ENCODE measurements at regions not wholly inside any gene's neighbourhood (a gene's known extent, or its start where the extent isn't known, plus 50 kb on each side); places are given as distances from the start of the nearest gene placed in this dataset.

DNA sequence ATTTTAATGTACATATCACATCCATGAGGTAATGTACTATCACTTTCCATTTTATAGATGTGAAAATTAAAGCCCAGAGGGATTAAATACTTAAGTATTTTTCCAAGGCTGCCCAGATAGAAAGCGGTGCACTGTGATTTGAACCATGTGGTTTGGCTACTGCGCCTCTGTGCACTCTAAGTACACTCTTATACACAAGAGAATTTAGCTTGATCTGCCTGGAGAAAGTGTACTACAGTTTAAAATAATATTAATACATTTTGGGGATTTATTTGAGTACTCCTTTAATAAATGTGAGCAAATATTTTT lies 360.4 kb upstream of the ACTBL2 start:
- Mint-ChIP-seq H3K27me3 (peaks cover 6 to 39% (median 9%) of the 10 kb centered on the region in 5 donors), H3K9me3 (peaks cover 0 to 2% (median 0%) of the 10 kb centered on the region in 11 donors), H3K36me3 (no peaks in the 10 kb centered on the region), H3K4me1 (no peaks in the 10 kb centered on the region), H3K4me3 (no peak overlapping the region), H3K27ac (no peak overlapping the region)
- no peaks in the 10 kb centered on the region for H3K36me3 ChIP-seq (ENCODE audit: control insufficient read depth in 2 of 3, insufficient read depth in 3 of 3, low read length in 3 of 3)
- no peaks in the 10 kb centered on the region for H3K27me3 ChIP-seq (ENCODE audit: control insufficient read depth in 2 of 2, insufficient read depth in 2 of 2, low read length in 2 of 2)
- ChIA-PET CTCF (no interaction called here), POLR2A (no interaction called here)
- intact Hi-C loops (cut with micrococcal nuclease) = no loop called here
- H3K9me3 ChIP-seq (ENCODE audit: control insufficient read depth in 2 of 3, low read length in 3 of 3) = no peaks in the 10 kb centered on the region
- no peak for ATAC-seq
- H3K4me1 ChIP-seq (ENCODE audit: control insufficient read depth in 2 of 2, insufficient read depth in 2 of 2, low read length in 2 of 2) = no peaks in the 10 kb centered on the region
- no peak for DNase-seq
- no peak overlapping the region for H3K27ac ChIP-seq (ENCODE audit: low read depth, low read length)
- H3K4me3 ChIP-seq (ENCODE audit: low read length) = no peak overlapping the region

DNA sequence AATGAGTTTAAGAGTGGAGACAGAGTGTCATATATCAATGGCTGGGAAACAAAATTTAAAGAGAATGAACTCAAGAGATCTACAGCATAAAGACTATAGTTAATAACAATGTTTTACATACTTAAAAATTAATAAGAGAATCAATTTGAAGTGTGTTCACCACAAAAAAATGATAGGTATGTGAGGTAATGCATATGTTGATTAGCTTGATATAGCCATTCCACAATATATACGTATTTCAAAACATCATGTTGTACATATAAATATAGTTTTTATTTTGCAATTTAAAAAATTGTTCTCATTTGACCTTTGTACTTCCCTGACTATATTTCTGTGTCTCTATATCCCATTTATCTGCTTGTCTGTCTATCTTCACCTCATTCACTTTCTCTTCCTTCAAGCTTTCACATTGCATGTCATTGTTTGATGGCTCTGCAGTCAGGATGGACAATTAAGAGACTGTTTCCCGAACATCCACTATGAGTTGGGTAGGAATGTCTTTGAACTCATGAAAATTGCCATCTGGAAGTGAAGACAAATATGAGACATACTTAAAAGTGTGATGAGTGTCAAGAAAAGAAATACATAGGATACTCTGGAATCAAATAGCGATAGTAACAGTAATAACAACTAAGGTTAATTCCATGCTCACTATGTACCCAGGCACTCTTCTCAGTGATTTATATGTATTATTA lies 359.9 kb upstream of the ACTBL2 start:
- H3K4me3 Mint-ChIP-seq = no peak overlapping the region
- DNase-seq (no peak), ATAC-seq (no peak)
- H3K27me3 Mint-ChIP-seq = peaks cover 6 to 41% (median 9%) of the 10 kb centered on the region in 5 donors
- H3K27me3 ChIP-seq (ENCODE audit: control insufficient read depth in 2 of 2, insufficient read depth in 2 of 2, low read length in 2 of 2) = no peaks in the 10 kb centered on the region
- H3K4me1 ChIP-seq (ENCODE audit: control insufficient read depth in 2 of 2, insufficient read depth in 2 of 2, low read length in 2 of 2) = no peaks in the 10 kb centered on the region
- no peaks in the 10 kb centered on the region for H3K36me3 Mint-ChIP-seq
- no peak overlapping the region for H3K27ac Mint-ChIP-seq
- H3K4me1 Mint-ChIP-seq = no peaks in the 10 kb centered on the region
- no peaks in the 10 kb centered on the region for H3K36me3 ChIP-seq (ENCODE audit: control insufficient read depth in 2 of 3, insufficient read depth in 3 of 3, low read length in 3 of 3)
- ChIA-PET POLR2A (no interaction called here), CTCF (no interaction called here)
- H3K9me3 ChIP-seq (ENCODE audit: control insufficient read depth in 2 of 3, low read length in 3 of 3) = no peaks in the 10 kb centered on the region
- no peak overlapping the region for H3K4me3 ChIP-seq (ENCODE audit: low read length)
- intact Hi-C loops (cut with micrococcal nuclease) = no loop called here
- peaks cover 0 to 2% (median 0%) of the 10 kb centered on the region in 11 donors for H3K9me3 Mint-ChIP-seq
- H3K27ac ChIP-seq (ENCODE audit: low read depth, low read length) = no peak overlapping the region

- intact Hi-C loops (cut with micrococcal nuclease) = no loop called here
- no peaks in the 10 kb centered on the region for H3K9me3 ChIP-seq (ENCODE audit: control insufficient read depth in 2 of 3, low read length in 3 of 3)
- no peaks in the 10 kb centered on the region for H3K27me3 ChIP-seq (ENCODE audit: control insufficient read depth in 2 of 2, insufficient read depth in 2 of 2, low read length in 2 of 2)
- no peaks in the 10 kb centered on the region for H3K36me3 ChIP-seq (ENCODE audit: control insufficient read depth in 2 of 3, insufficient read depth in 3 of 3, low read length in 3 of 3)
- Mint-ChIP-seq H3K27me3 (peaks cover 6 to 41% (median 9%) of the 10 kb centered on the region in 5 donors), H3K9me3 (peaks cover 0 to 2% (median 0%) of the 10 kb centered on the region in 11 donors), H3K4me1 (no peaks in the 10 kb centered on the region), H3K4me3 (no peak overlapping the region), H3K36me3 (no peaks in the 10 kb centered on the region), H3K27ac (no peak overlapping the region)
- ATAC-seq (no peak), DNase-seq (no peak)
- no peaks in the 10 kb centered on the region for H3K4me1 ChIP-seq (ENCODE audit: control insufficient read depth in 2 of 2, insufficient read depth in 2 of 2, low read length in 2 of 2)
- H3K27ac ChIP-seq (ENCODE audit: low read depth, low read length) = no peak overlapping the region
- ChIA-PET CTCF (no interaction called here), POLR2A (no interaction called here)
- no peak overlapping the region for H3K4me3 ChIP-seq (ENCODE audit: low read length)
Observed at GRCh38 chr5:57841676-57842363, 359.2 kb upstream of the ACTBL2 start.

DNA sequence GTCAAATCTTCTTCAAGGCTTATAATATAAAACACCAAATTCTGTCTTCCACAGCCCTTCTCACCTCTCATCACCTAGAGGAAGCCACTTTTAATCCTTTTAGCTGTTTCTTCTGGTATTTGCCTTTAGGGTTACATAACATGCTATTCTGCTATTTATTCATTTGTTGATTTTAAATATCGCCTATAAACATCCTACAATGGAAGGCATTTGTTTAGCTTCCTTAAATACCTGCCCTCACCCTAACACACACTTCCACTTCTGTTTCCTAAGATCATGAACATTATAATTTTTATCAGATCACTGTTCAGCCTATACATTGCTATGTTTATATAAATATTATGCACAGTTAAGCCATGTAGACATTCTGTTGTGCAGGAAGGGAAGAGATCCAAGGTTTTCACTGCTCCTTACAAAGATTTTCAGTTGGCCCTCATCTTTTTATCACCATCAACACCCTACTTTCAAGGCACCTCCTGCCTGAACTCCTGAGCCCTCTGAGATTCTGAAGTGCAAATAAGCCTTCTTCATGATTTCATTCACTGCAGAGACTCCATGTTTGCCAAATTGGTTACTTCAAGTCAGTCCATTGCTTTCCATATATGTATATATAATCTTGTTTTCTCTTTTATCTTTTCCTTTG lies 356.9 kb upstream of the ACTBL2 start:
- H3K27me3 Mint-ChIP-seq = peaks cover 6 to 34% (median 9%) of the 10 kb centered on the region in 5 donors
- H3K4me3 ChIP-seq (ENCODE audit: low read length) = no peak overlapping the region
- no peaks in the 10 kb centered on the region for H3K4me1 ChIP-seq (ENCODE audit: control insufficient read depth in 2 of 2, insufficient read depth in 2 of 2, low read length in 2 of 2)
- no peak overlapping the region for H3K27ac ChIP-seq (ENCODE audit: low read depth, low read length)
- no peaks in the 10 kb centered on the region for H3K36me3 Mint-ChIP-seq
- CTCF ChIA-PET = no interaction called here
- ATAC-seq = no peak
- DNase-seq = no peak
- H3K27me3 ChIP-seq (ENCODE audit: control insufficient read depth in 2 of 2, insufficient read depth in 2 of 2, low read length in 2 of 2) = no peaks in the 10 kb centered on the region
- no peak overlapping the region for H3K4me3 Mint-ChIP-seq
- no peak overlapping the region for H3K27ac Mint-ChIP-seq
- no peaks in the 10 kb centered on the region for H3K9me3 Mint-ChIP-seq
- POLR2A ChIA-PET = no interaction called here
- no peaks in the 10 kb centered on the region for H3K4me1 Mint-ChIP-seq
- no peaks in the 10 kb centered on the region for H3K9me3 ChIP-seq (ENCODE audit: control insufficient read depth in 2 of 3, low read length in 3 of 3)
- no peaks in the 10 kb centered on the region for H3K36me3 ChIP-seq (ENCODE audit: control insufficient read depth in 2 of 3, insufficient read depth in 3 of 3, low read length in 3 of 3)
- intact Hi-C loops (cut with micrococcal nuclease) = no loop called here

GRCh38 chr5:57839025-57839424 lies 356.4 kb upstream of the ACTBL2 start:
- ATAC-seq (no peak), DNase-seq (no peak)
- Histone ChIP-seq H3K27ac (ENCODE audit: low read depth, low read length) (no peak overlapping the region), H3K27me3 (ENCODE audit: control insufficient read depth in 2 of 2, insufficient read depth in 2 of 2, low read length in 2 of 2) (no peaks in the 10 kb centered on the region), H3K9me3 (ENCODE audit: control insufficient read depth in 2 of 3, low read length in 3 of 3) (no peaks in the 10 kb centered on the region), H3K4me1 (ENCODE audit: control insufficient read depth in 2 of 2, insufficient read depth in 2 of 2, low read length in 2 of 2) (no peaks in the 10 kb centered on the region), H3K36me3 (ENCODE audit: control insufficient read depth in 2 of 3, insufficient read depth in 3 of 3, low read length in 3 of 3) (no peaks in the 10 kb centered on the region), H3K4me3 (ENCODE audit: low read length) (no peak overlapping the region)
- ChIA-PET POLR2A (no interaction called here), CTCF (no interaction called here)
- H3K36me3 Mint-ChIP-seq = no peaks in the 10 kb centered on the region
- intact Hi-C loops (cut with micrococcal nuclease) = no loop called here
- peaks cover 4 to 28% (median 9%) of the 10 kb centered on the region in 5 donors for H3K27me3 Mint-ChIP-seq
- H3K9me3 Mint-ChIP-seq = no peaks in the 10 kb centered on the region
- H3K4me1 Mint-ChIP-seq = no peaks in the 10 kb centered on the region
- H3K27ac Mint-ChIP-seq = no peak overlapping the region
- no peak overlapping the region for H3K4me3 Mint-ChIP-seq

DNA sequence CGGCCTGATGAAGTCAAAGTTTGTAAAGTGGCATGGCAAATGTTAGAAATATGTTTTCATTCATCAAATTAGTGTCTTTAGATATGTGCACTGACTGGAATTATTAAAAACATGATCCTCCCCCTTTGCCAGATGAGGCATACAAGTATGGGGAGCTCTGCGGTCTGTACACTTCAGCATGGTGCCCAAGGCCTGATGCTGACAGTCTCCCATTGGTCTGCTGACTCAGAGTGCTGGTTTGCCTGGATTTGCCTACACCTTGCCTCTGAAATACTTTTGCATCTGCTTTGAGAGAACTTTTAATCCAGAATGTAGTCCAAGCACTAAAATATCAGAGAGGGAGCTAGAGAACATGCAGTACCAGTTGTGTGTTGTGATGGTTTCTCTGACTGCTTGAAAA lies 354.3 kb upstream of the ACTBL2 start:
- Histone ChIP-seq H3K4me1 (ENCODE audit: control insufficient read depth in 2 of 2, insufficient read depth in 2 of 2, low read length in 2 of 2) (no peaks in the 10 kb centered on the region), H3K36me3 (ENCODE audit: control insufficient read depth in 2 of 3, insufficient read depth in 3 of 3, low read length in 3 of 3) (no peaks in the 10 kb centered on the region), H3K27me3 (ENCODE audit: control insufficient read depth in 2 of 2, insufficient read depth in 2 of 2, low read length in 2 of 2) (no peaks in the 10 kb centered on the region), H3K4me3 (ENCODE audit: low read length) (no peak overlapping the region), H3K27ac (ENCODE audit: low read depth, low read length) (no peak overlapping the region), H3K9me3 (ENCODE audit: control insufficient read depth in 2 of 3, low read length in 3 of 3) (no peaks in the 10 kb centered on the region)
- no peaks in the 10 kb centered on the region for H3K9me3 Mint-ChIP-seq
- peaks cover 4 to 22% (median 9%) of the 10 kb centered on the region in 5 donors for H3K27me3 Mint-ChIP-seq
- ChIA-PET POLR2A (no interaction called here), CTCF (interaction anchor here (0.6 kb wide), 1 partner anchor 11 kb away, joined by 3 read pairs; no protein-coding TSS in a partner anchor)
- H3K27ac Mint-ChIP-seq = no peak overlapping the region
- ATAC-seq (no peak), DNase-seq (no peak)
- no peaks in the 10 kb centered on the region for H3K4me1 Mint-ChIP-seq
- H3K36me3 Mint-ChIP-seq = no peaks in the 10 kb centered on the region
- H3K4me3 Mint-ChIP-seq = no peak overlapping the region
- intact Hi-C loops (cut with micrococcal nuclease) = no loop called here

DNA sequence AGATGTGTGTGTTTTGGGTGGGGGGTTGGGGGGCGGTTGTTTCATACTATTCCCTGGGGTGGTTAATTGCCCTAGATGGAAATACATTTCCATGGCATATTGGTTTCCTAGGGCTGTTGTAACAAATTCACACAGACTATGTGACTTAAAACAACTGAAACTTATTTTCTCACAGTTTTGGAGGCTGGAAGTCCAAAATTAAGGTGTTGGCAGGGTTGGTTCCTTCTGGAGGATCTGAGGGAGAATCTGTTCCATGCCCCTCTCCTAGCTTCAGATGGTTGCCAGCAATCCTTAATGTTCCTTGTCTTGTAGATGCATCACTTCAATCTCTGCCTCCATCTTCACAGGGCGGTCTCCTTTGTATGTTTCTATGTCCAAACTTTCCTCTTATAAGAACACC lies 353.7 kb upstream of the ACTBL2 start:
- ChIA-PET POLR2A (no interaction called here), CTCF (interaction anchor here (0.6 kb wide), 1 partner anchor 11 kb away, joined by 3 read pairs; no protein-coding TSS in a partner anchor)
- peaks cover 0 to 1% (median 0%) of the 10 kb centered on the region in 11 donors for H3K9me3 Mint-ChIP-seq
- H3K27ac Mint-ChIP-seq = no peak overlapping the region
- ATAC-seq (no peak), DNase-seq (no peak)
- H3K9me3 ChIP-seq (ENCODE audit: control insufficient read depth in 2 of 3, low read length in 3 of 3) = no peaks in the 10 kb centered on the region
- H3K4me3 ChIP-seq (ENCODE audit: low read length) = no peak overlapping the region
- no peaks in the 10 kb centered on the region for H3K27me3 ChIP-seq (ENCODE audit: control insufficient read depth in 2 of 2, insufficient read depth in 2 of 2, low read length in 2 of 2)
- H3K36me3 Mint-ChIP-seq = no peaks in the 10 kb centered on the region
- H3K4me3 Mint-ChIP-seq = no peak overlapping the region
- intact Hi-C loops (cut with micrococcal nuclease) = no loop called here
- H3K27me3 Mint-ChIP-seq = peaks cover 4 to 16% (median 6%) of the 10 kb centered on the region in 5 donors
- H3K27ac ChIP-seq (ENCODE audit: low read depth, low read length) = no peak overlapping the region
- no peaks in the 10 kb centered on the region for H3K4me1 Mint-ChIP-seq
- H3K36me3 ChIP-seq (ENCODE audit: control insufficient read depth in 2 of 3, insufficient read depth in 3 of 3, low read length in 3 of 3) = no peaks in the 10 kb centered on the region
- no peaks in the 10 kb centered on the region for H3K4me1 ChIP-seq (ENCODE audit: control insufficient read depth in 2 of 2, insufficient read depth in 2 of 2, low read length in 2 of 2)

All from naive thymus-derived CD4-positive, alpha-beta T cell (primary cell).